NCI-H524 (cell line): ENCODE measurements at regions not wholly inside any gene's neighbourhood (a gene's known extent, or its start where the extent isn't known, plus 50 kb on each side); places are given as distances from the start of the nearest gene placed in this dataset.

ENCODE experiments used
- DNase-seq, 2 experiments: peaks; one replicate each; lab custom pipeline; 2025; lab: John Stamatoyannopoulos, UW

- no peak for DNase-seq
These were observed 49.9 kb upstream of the HS6ST1 start for GRCh38 chr2:128368437-128369107.

GRCh38 chr2:128369108-128369555 is 50.5 kb upstream of the HS6ST1 start:
- no peak for DNase-seq

GRCh38 chr2:128369602-128370467 is 51.2 kb upstream of the HS6ST1 start:
- no peak for DNase-seq

GRCh38 chr2:128370468-128371247 is 52.0 kb upstream of the HS6ST1 start:
- DNase-seq = no peak

GRCh38 chr2:128371248-128371630 is 52.6 kb upstream of the HS6ST1 start:
- DNase-seq = no peak

- no peak for DNase-seq
These were observed 53.1 kb upstream of the HS6ST1 start for GRCh38 chr2:128371648-128372345.

- DNase-seq = no peak
These were observed 54.1 kb upstream of the HS6ST1 start for GRCh38 chr2:128372621-128373341.

GRCh38 chr2:128373451-128374000 is 54.9 kb upstream of the HS6ST1 start:
- no peak for DNase-seq

GRCh38 chr2:128374001-128374710 is 55.5 kb upstream of the HS6ST1 start:
- no peak for DNase-seq

- DNase-seq = peak in 1 of 2 experiments; percentile 31
These were observed 56.2 kb upstream of the HS6ST1 start for GRCh38 chr2:128374711-128375413.

- peak in 1 of 2 experiments; percentile 20 for DNase-seq
These were observed 56.8 kb upstream of the HS6ST1 start for GRCh38 chr2:128375454-128375853.

GRCh38 chr2:128376241-128377041 is 57.8 kb upstream of the HS6ST1 start:
- DNase-seq = no peak

- peak in 1 of 2 experiments; percentile 1 for DNase-seq
These were observed 58.6 kb upstream of the HS6ST1 start for GRCh38 chr2:128377071-128377910.

- no peak for DNase-seq
These were observed 59.8 kb upstream of the HS6ST1 start for GRCh38 chr2:128378231-128379020.

GRCh38 chr2:128379021-128380015 is 60.6 kb upstream of the HS6ST1 start:
- DNase-seq = no peak
